ENCODE measurements at regions not wholly inside any gene's neighbourhood (a gene's known extent, or its start where the extent isn't known, plus 50 kb on each side); places are given as distances from the start of the nearest gene placed in this dataset.
A peak's percentile ranks its signal among the peaks of the same experiment; 100 is the strongest.

GRCh38 chr5:5800801-5801761 is 378.6 kb downstream of the ICE1 start:
- intact Hi-C loops (cut with DNase I) = no loop called here
- Histone ChIP-seq H3K4me3 (no peak overlapping the region), H3K27ac (no peak overlapping the region), H3K27me3 (no peaks in the 10 kb centered on the region), H3K4me1 (peaks cover 0 to 14% (median 7%) of the 10 kb centered on the region in 4 donors), H3K36me3 (no peaks in the 10 kb centered on the region), H3K9me3 (no peaks in the 10 kb centered on the region)
- TF ChIP-seq, protein P1, sequence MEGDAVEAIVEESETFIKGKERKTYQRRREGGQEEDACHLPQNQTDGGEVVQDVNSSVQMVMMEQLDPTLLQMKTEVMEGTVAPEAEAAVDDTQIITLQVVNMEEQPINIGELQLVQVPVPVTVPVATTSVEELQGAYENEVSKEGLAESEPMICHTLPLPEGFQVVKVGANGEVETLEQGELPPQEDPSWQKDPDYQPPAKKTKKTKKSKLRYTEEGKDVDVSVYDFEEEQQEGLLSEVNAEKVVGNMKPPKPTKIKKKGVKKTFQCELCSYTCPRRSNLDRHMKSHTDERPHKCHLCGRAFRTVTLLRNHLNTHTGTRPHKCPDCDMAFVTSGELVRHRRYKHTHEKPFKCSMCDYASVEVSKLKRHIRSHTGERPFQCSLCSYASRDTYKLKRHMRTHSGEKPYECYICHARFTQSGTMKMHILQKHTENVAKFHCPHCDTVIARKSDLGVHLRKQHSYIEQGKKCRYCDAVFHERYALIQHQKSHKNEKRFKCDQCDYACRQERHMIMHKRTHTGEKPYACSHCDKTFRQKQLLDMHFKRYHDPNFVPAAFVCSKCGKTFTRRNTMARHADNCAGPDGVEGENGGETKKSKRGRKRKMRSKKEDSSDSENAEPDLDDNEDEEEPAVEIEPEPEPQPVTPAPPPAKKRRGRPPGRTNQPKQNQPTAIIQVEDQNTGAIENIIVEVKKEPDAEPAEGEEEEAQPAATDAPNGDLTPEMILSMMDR (IDR thresholded peaks at IDR 0.05) = no peak
- no peak for TF ChIP-seq POLR2A (IDR thresholded peaks at IDR 0.05)
- ATAC-seq (peak in 2 of 4 donors; percentile 24 to 51), DNase-seq (no peak)
- 57% methylated on average over 6 of the region's 11 CpGs for WGBS (ENCODE audit: insufficient coverage, low coverage, low lambda C conversion rate, missing lambda C conversion rate)

DNA sequence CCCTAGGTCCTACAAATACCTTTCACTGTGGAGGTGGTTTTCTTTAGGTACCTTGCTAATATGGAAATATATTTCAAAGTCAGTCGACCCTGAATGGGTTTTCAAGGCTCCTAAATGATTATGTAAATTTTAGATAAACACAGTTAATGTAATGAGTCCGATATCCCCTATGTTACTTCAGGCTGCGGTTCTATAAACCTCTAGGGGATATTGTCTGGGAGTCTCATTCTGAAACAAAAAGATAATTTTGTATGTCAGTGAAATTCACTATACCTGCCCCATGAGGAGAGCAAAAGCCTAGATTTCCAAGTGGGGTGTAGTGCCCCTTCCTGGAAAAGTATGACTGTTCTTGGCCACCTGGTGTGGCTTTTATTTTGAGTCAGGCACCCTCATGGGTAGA is 377.3 kb downstream of the ICE1 start:
- no peaks in the 10 kb centered on the region for H3K36me3 ChIP-seq
- 75% methylated on average over 3 of the region's 3 CpGs for WGBS (ENCODE audit: insufficient coverage, low coverage, low lambda C conversion rate, missing lambda C conversion rate)
- peaks cover 0 to 23% (median 11%) of the 10 kb centered on the region in 4 donors for H3K4me1 ChIP-seq
- H3K27me3 ChIP-seq = no peaks in the 10 kb centered on the region
- intact Hi-C loops (cut with DNase I) = no loop called here
- H3K27ac ChIP-seq = peak overlapping the region in 1 of 3 donors; percentile 5
- TF ChIP-seq, protein P1 (IDR thresholded peaks at IDR 0.05) = no peak
- TF ChIP-seq POLR2A (IDR thresholded peaks at IDR 0.05) = no peak
- no peaks in the 10 kb centered on the region for H3K9me3 ChIP-seq
- H3K4me3 ChIP-seq = no peak overlapping the region
- no peak for DNase-seq
- no peak for ATAC-seq

- ATAC-seq (peak; percentile 16 to 60 (median 52)), DNase-seq (no peak)
- Histone ChIP-seq H3K36me3 (no peaks in the 10 kb centered on the region), H3K4me3 (no peak overlapping the region), H3K9me3 (no peaks in the 10 kb centered on the region), H3K27ac (peak overlapping the region in 1 of 3 donors; percentile 5), H3K27me3 (no peaks in the 10 kb centered on the region), H3K4me1 (peaks cover 0 to 28% (median 13%) of the 10 kb centered on the region in 4 donors)
- TF ChIP-seq POLR2A (IDR thresholded peaks at IDR 0.05) = no peak
- TF ChIP-seq, protein P1 (IDR thresholded peaks at IDR 0.05) = no peak
- intact Hi-C loops (cut with DNase I) = no loop called here
- WGBS (ENCODE audit: insufficient coverage, low coverage, low lambda C conversion rate, missing lambda C conversion rate) = 32% methylated on average over 4 of the region's 4 CpGs
Observed at GRCh38 chr5:5799229-5799628, 376.8 kb downstream of the ICE1 start.

GRCh38 chr5:5798462-5798861 is 376.0 kb downstream of the ICE1 start:
- intact Hi-C loops (cut with DNase I) = no loop called here

More at GRCh38 chr5:5798462-5798861, 376.0 kb downstream of the ICE1 start:
- no peaks in the 10 kb centered on the region for H3K27me3 ChIP-seq
- 25% methylated on average over 4 of the region's 4 CpGs for WGBS (ENCODE audit: insufficient coverage, low coverage, low lambda C conversion rate, missing lambda C conversion rate)
- H3K4me1 ChIP-seq = peaks cover 0 to 28% (median 13%) of the 10 kb centered on the region in 4 donors
- H3K4me3 ChIP-seq = no peak overlapping the region
- ATAC-seq (no peak), DNase-seq (no peak)
- no peaks in the 10 kb centered on the region for H3K36me3 ChIP-seq
- H3K9me3 ChIP-seq = no peaks in the 10 kb centered on the region
- TF ChIP-seq, protein P1 (IDR thresholded peaks at IDR 0.05) = no peak
- no peak for TF ChIP-seq POLR2A (IDR thresholded peaks at IDR 0.05)
- H3K27ac ChIP-seq = no peak overlapping the region
